ENCODE measurements at regions not wholly inside any gene's neighbourhood (a gene's known extent, or its start where the extent isn't known, plus 50 kb on each side); places are given as distances from the start of the nearest gene placed in this dataset.
"Not testable (repeated sequence)": the region's sequence is repeated elsewhere in the genome, so short reads cannot be mapped to it uniquely, and the experiment has no call there.

- TF ChIP-seq EP300 (IDR thresholded peaks at IDR 0.05) (no peak), POLR2AphosphoS5 (IDR thresholded peaks at IDR 0.05) (no peak)
- Histone ChIP-seq H3K4me1 (no peaks in the 10 kb centered on the region), H3K27ac (no peak overlapping the region), H3K27me3 (no peaks in the 10 kb centered on the region), H3K36me3 (no peaks in the 10 kb centered on the region), H3K9me3 (no peaks in the 10 kb centered on the region), H3K4me3 (no peak overlapping the region)
- DNase-seq (ENCODE audit: low spot score in 2 of 2) = no peak
- WGBS = 69% methylated on average over 5 of the region's 5 CpGs
Observed at GRCh38 chr3:177802151-177802900, 605.0 kb upstream of the TBL1XR1 start.

GRCh38 chr3:177803500-177803899 is 606.2 kb upstream of the TBL1XR1 start:
- Histone ChIP-seq H3K27ac (no peak overlapping the region), H3K4me1 (no peaks in the 10 kb centered on the region), H3K27me3 (no peaks in the 10 kb centered on the region), H3K4me3 (no peak overlapping the region), H3K9me3 (no peaks in the 10 kb centered on the region), H3K36me3 (no peaks in the 10 kb centered on the region)
- 71% methylated on average over 4 of the region's 4 CpGs for WGBS
- TF ChIP-seq EP300 (IDR thresholded peaks at IDR 0.05) = no peak
- no peak for DNase-seq (ENCODE audit: low spot score in 2 of 2)

GRCh38 chr3:177804032-177804431 is 606.8 kb upstream of the TBL1XR1 start:
- no peak overlapping the region for H3K27ac ChIP-seq
- WGBS = 81% methylated on average over 3 of the region's 3 CpGs

GRCh38 chr3:177804646-177805045 is 607.4 kb upstream of the TBL1XR1 start:
- Histone ChIP-seq H3K36me3 (no peaks in the 10 kb centered on the region), H3K27ac (no peak overlapping the region), H3K27me3 (no peaks in the 10 kb centered on the region), H3K4me3 (no peak overlapping the region), H3K4me1 (peaks cover 7% of the 10 kb centered on the region), H3K9me3 (no peaks in the 10 kb centered on the region)
- no peak for TF ChIP-seq EP300 (IDR thresholded peaks at IDR 0.05)
- TF ChIP-seq POLR2A (IDR thresholded peaks at IDR 0.05) = no peak
- TF ChIP-seq POLR2AphosphoS5 (IDR thresholded peaks at IDR 0.05) = no peak
- no peak for TF ChIP-seq CTCF (IDR thresholded peaks at IDR 0.05)
- no peak for DNase-seq (ENCODE audit: low spot score in 2 of 2)
- WGBS = 97% methylated on average over 9 of the region's 9 CpGs

More at GRCh38 chr3:177804032-177804431, 606.8 kb upstream of the TBL1XR1 start:
- no peak for TF ChIP-seq CTCF (IDR thresholded peaks at IDR 0.05)
- TF ChIP-seq EP300 (IDR thresholded peaks at IDR 0.05) = no peak
- TF ChIP-seq POLR2A (IDR thresholded peaks at IDR 0.05) = no peak
- no peak for TF ChIP-seq POLR2AphosphoS5 (IDR thresholded peaks at IDR 0.05)
- no peaks in the 10 kb centered on the region for H3K27me3 ChIP-seq
- no peaks in the 10 kb centered on the region for H3K36me3 ChIP-seq
- H3K9me3 ChIP-seq = no peaks in the 10 kb centered on the region
- H3K4me3 ChIP-seq = no peak overlapping the region
- no peak for DNase-seq (ENCODE audit: low spot score in 2 of 2)
- H3K4me1 ChIP-seq = peaks cover under 1% of the 10 kb centered on the region

- Histone ChIP-seq H3K27ac (peak overlapping the region; percentile 73), H3K9me3 (no peaks in the 10 kb centered on the region), H3K4me1 (peaks cover 17% of the 10 kb centered on the region), H3K27me3 (no peaks in the 10 kb centered on the region), H3K36me3 (no peaks in the 10 kb centered on the region), H3K4me3 (no peak overlapping the region)
- DNase-seq (ENCODE audit: low spot score in 2 of 2) = no peak
- TF ChIP-seq EP300 (IDR thresholded peaks at IDR 0.05) (no peak), POLR2A (IDR thresholded peaks at IDR 0.05) (no peak), CTCF (IDR thresholded peaks at IDR 0.05) (no peak), POLR2AphosphoS5 (IDR thresholded peaks at IDR 0.05) (no peak)
- 74% methylated on average over 8 of the region's 8 CpGs for WGBS
Observed at GRCh38 chr3:177807150-177807875, 610.0 kb upstream of the TBL1XR1 start.

- H3K36me3 ChIP-seq; H3K9me3 ChIP-seq; H3K4me3 ChIP-seq; DNase-seq (ENCODE audit: low spot score in 2 of 2); H3K27ac ChIP-seq; H3K27me3 ChIP-seq: not testable (repeated sequence)
- 99% methylated on average over 8 of the region's 32 CpGs for WGBS
- peaks cover 17% of the 10 kb centered on the region for H3K4me1 ChIP-seq
Observed at GRCh38 chr3:177808928-177809478, 611.7 kb upstream of the TBL1XR1 start.
